Natural killer cell treated with Interleukin-12 subunit alpha and Interleukin-12 subunit beta and Interleukin-15 and Interleukin-18, amount 100 ng/mL, for 72 hours (primary cell): ENCODE measurements at regions not wholly inside any gene's neighbourhood (a gene's known extent, or its start where the extent isn't known, plus 50 kb on each side); places are given as distances from the start of the nearest gene placed in this dataset.

Source experiments
- ATAC-seq, 2 donors: fragments of 150-1000 bp; cut with Tn5 transposase in 1 of 2; sonication (Bioruptor Pico), chemical (Tn5 transposase) in 1 of 2; 2 replicates each; pipeline ENCODE4 v1.10.0; 2021
- DNase-seq: peaks from one replicate; pipeline ENCODE4 v3.0.0; 2022; ENCODE audit warnings: low spot score
- H3K27ac Mint-ChIP-seq, 2 donors: 1 replicate in 1 of 2; 2 replicates in 1 of 2; pipeline ENCODE4 v1.8.0; 2022; ENCODE audit warnings: mixed read lengths in 2 of 2, mild to moderate bottlenecking in 1 of 2, moderate library complexity in 1 of 2
- H3K27me3 Mint-ChIP-seq, 2 donors: 1 replicate in 1 of 2; 2 replicates in 1 of 2; pipeline ENCODE4 v1.8.0; 2022; ENCODE audit warnings: mixed read lengths in 2 of 2
- H3K36me3 Mint-ChIP-seq: one replicate; pipeline ENCODE4 v1.8.0; 2022; ENCODE audit warnings: mixed read lengths
- H3K4me1 Mint-ChIP-seq, 2 donors: 1 replicate in 1 of 2; 2 replicates in 1 of 2; pipeline ENCODE4 v1.8.0; 2022; ENCODE audit warnings: low read depth in 2 of 2, mixed read lengths in 2 of 2, mild to moderate bottlenecking in 1 of 2
- H3K4me3 Mint-ChIP-seq: one replicate; pipeline ENCODE4 v1.8.0; 2022; ENCODE audit warnings: mixed read lengths
- H3K9me3 Mint-ChIP-seq: 2 replicates; pipeline ENCODE4 v1.8.0; 2022; ENCODE audit warnings: mixed read lengths

GRCh38 chr19:31126236-31126635, 223.0 kb downstream of the TSHZ3 start:
- Mint-ChIP-seq H3K36me3 (no peaks in the 10 kb centered on the region), H3K4me1 (peaks cover 0 to 14% of the 10 kb centered on the region in 2 donors), H3K27ac (no peak overlapping the region), H3K4me3 (no peak overlapping the region), H3K9me3 (no peaks in the 10 kb centered on the region), H3K27me3 (peaks cover 10 to 16% of the 10 kb centered on the region in 2 donors)
- DNase-seq: no peak
- ATAC-seq: no peak

GRCh38 chr19:31125071-31125470, 224.2 kb downstream of the TSHZ3 start:
- H3K4me3 Mint-ChIP-seq: no peak overlapping the region
- DNase-seq (no peak), ATAC-seq (no peak)
- H3K36me3 Mint-ChIP-seq: no peaks in the 10 kb centered on the region
- no peaks in the 10 kb centered on the region for H3K9me3 Mint-ChIP-seq
- peaks cover 0 to 14% of the 10 kb centered on the region in 2 donors for H3K4me1 Mint-ChIP-seq
- H3K27ac Mint-ChIP-seq: no peak overlapping the region
- H3K27me3 Mint-ChIP-seq: peaks cover 10 to 13% of the 10 kb centered on the region in 2 donors

GRCh38 chr19:31121501-31121900, 227.7 kb downstream of the TSHZ3 start:
- Mint-ChIP-seq H3K9me3 (no peaks in the 10 kb centered on the region), H3K4me1 (no peaks in the 10 kb centered on the region), H3K27me3 (peaks cover 10 to 18% of the 10 kb centered on the region in 2 donors), H3K36me3 (no peaks in the 10 kb centered on the region), H3K4me3 (no peak overlapping the region), H3K27ac (peak overlapping the region in 1 of 2 donors; percentile 12)
- no peak for ATAC-seq
- DNase-seq: no peak

GRCh38 chr19:31120952-31121351, 228.3 kb downstream of the TSHZ3 start:
- H3K4me1 Mint-ChIP-seq: no peaks in the 10 kb centered on the region
- no peak overlapping the region for H3K4me3 Mint-ChIP-seq
- no peaks in the 10 kb centered on the region for H3K9me3 Mint-ChIP-seq
- no peak for DNase-seq
- H3K27ac Mint-ChIP-seq: peak overlapping the region in 1 of 2 donors; percentile 12
- ATAC-seq: no peak
- no peaks in the 10 kb centered on the region for H3K36me3 Mint-ChIP-seq
- H3K27me3 Mint-ChIP-seq: peaks cover 6 to 16% of the 10 kb centered on the region in 2 donors

- Mint-ChIP-seq H3K4me3 (no peak overlapping the region), H3K4me1 (no peaks in the 10 kb centered on the region), H3K9me3 (no peaks in the 10 kb centered on the region), H3K27me3 (peaks cover 0 to 14% of the 10 kb centered on the region in 2 donors), H3K27ac (no peak overlapping the region), H3K36me3 (no peaks in the 10 kb centered on the region)
- no peak for ATAC-seq
- no peak for DNase-seq
These were observed 229.1 kb downstream of the TSHZ3 start for GRCh38 chr19:31119951-31120690.

GRCh38 chr19:31118986-31119385, 230.2 kb downstream of the TSHZ3 start:
- Mint-ChIP-seq H3K9me3 (no peaks in the 10 kb centered on the region), H3K27ac (no peak overlapping the region), H3K4me3 (no peak overlapping the region), H3K4me1 (no peaks in the 10 kb centered on the region), H3K36me3 (no peaks in the 10 kb centered on the region), H3K27me3 (peaks cover 6 to 17% of the 10 kb centered on the region in 2 donors)
- DNase-seq (no peak), ATAC-seq (no peak)

GRCh38 chr19:31118287-31118955, 230.8 kb downstream of the TSHZ3 start:
- DNase-seq: no peak
- Mint-ChIP-seq H3K4me1 (no peaks in the 10 kb centered on the region), H3K27me3 (peaks cover 12 to 15% of the 10 kb centered on the region in 2 donors), H3K36me3 (no peaks in the 10 kb centered on the region), H3K9me3 (no peaks in the 10 kb centered on the region), H3K4me3 (no peak overlapping the region), H3K27ac (no peak overlapping the region)
- no peak for ATAC-seq

GRCh38 chr19:31114585-31114984, 234.7 kb downstream of the TSHZ3 start:
- H3K9me3 Mint-ChIP-seq: no peaks in the 10 kb centered on the region
- peaks cover 27 to 39% of the 10 kb centered on the region in 2 donors for H3K27me3 Mint-ChIP-seq
- no peak overlapping the region for H3K27ac Mint-ChIP-seq
- ATAC-seq (no peak), DNase-seq (no peak)
- peaks cover 7 to 9% of the 10 kb centered on the region in 2 donors for H3K4me1 Mint-ChIP-seq
- H3K36me3 Mint-ChIP-seq: no peaks in the 10 kb centered on the region
- H3K4me3 Mint-ChIP-seq: no peak overlapping the region

GRCh38 chr19:31113293-31113692, 235.9 kb downstream of the TSHZ3 start:
- peak overlapping the region in 1 of 2 donors; percentile 69 for H3K27ac Mint-ChIP-seq
- H3K27me3 Mint-ChIP-seq: peaks cover 27 to 39% of the 10 kb centered on the region in 2 donors
- H3K4me1 Mint-ChIP-seq: peaks cover 15 to 20% of the 10 kb centered on the region in 2 donors

GRCh38 chr19:31112158-31112557, 237.1 kb downstream of the TSHZ3 start:
- DNase-seq (no peak), ATAC-seq (no peak)
- peak overlapping the region in 1 of 2 donors; percentile 69 for H3K27ac Mint-ChIP-seq
- peaks cover 15 to 20% of the 10 kb centered on the region in 2 donors for H3K4me1 Mint-ChIP-seq
- H3K9me3 Mint-ChIP-seq: no peaks in the 10 kb centered on the region
- no peak overlapping the region for H3K4me3 Mint-ChIP-seq
- H3K36me3 Mint-ChIP-seq: no peaks in the 10 kb centered on the region
- peaks cover 24 to 39% of the 10 kb centered on the region in 2 donors for H3K27me3 Mint-ChIP-seq

More at GRCh38 chr19:31113293-31113692, 235.9 kb downstream of the TSHZ3 start:
- ATAC-seq (no peak), DNase-seq (no peak)
- no peak overlapping the region for H3K4me3 Mint-ChIP-seq
- H3K9me3 Mint-ChIP-seq: no peaks in the 10 kb centered on the region
- no peaks in the 10 kb centered on the region for H3K36me3 Mint-ChIP-seq

GRCh38 chr19:31111741-31112140, 237.5 kb downstream of the TSHZ3 start:
- Mint-ChIP-seq H3K36me3 (no peaks in the 10 kb centered on the region), H3K9me3 (no peaks in the 10 kb centered on the region), H3K4me3 (no peak overlapping the region), H3K27ac (peak overlapping the region in 1 of 2 donors; percentile 69), H3K27me3 (peaks cover 21 to 39% of the 10 kb centered on the region in 2 donors), H3K4me1 (peaks cover 15 to 20% of the 10 kb centered on the region in 2 donors)
- ATAC-seq (no peak), DNase-seq (no peak)

GRCh38 chr19:31110336-31110735, 238.9 kb downstream of the TSHZ3 start:
- DNase-seq (no peak), ATAC-seq (peak in 1 of 2 donors; percentile 30)
- Mint-ChIP-seq H3K27me3 (peaks cover 24 to 43% of the 10 kb centered on the region in 2 donors), H3K9me3 (no peaks in the 10 kb centered on the region), H3K4me1 (peaks cover 15 to 20% of the 10 kb centered on the region in 2 donors), H3K36me3 (no peaks in the 10 kb centered on the region), H3K4me3 (no peak overlapping the region), H3K27ac (no peak overlapping the region)

- peak; percentile 57 to 82 for ATAC-seq
- H3K4me3 Mint-ChIP-seq: peak overlapping the region; percentile 44
- peaks cover 15 to 20% of the 10 kb centered on the region in 2 donors for H3K4me1 Mint-ChIP-seq
- peak overlapping the region in 1 of 2 donors; percentile 62 for H3K27ac Mint-ChIP-seq
- no peak for DNase-seq
- no peaks in the 10 kb centered on the region for H3K36me3 Mint-ChIP-seq
- no peaks in the 10 kb centered on the region for H3K9me3 Mint-ChIP-seq
- peaks cover 26 to 48% of the 10 kb centered on the region in 2 donors for H3K27me3 Mint-ChIP-seq
These were observed 239.6 kb downstream of the TSHZ3 start for GRCh38 chr19:31109636-31110035.

GRCh38 chr19:31107096-31107495, 242.1 kb downstream of the TSHZ3 start:
- peaks cover 19 to 28% of the 10 kb centered on the region in 2 donors for H3K27me3 Mint-ChIP-seq
- H3K4me3 Mint-ChIP-seq: no peak overlapping the region
- DNase-seq (no peak), ATAC-seq (no peak)
- peaks cover 19 to 22% of the 10 kb centered on the region in 2 donors for H3K4me1 Mint-ChIP-seq
- H3K36me3 Mint-ChIP-seq: no peaks in the 10 kb centered on the region
- no peaks in the 10 kb centered on the region for H3K9me3 Mint-ChIP-seq
- no peak overlapping the region for H3K27ac Mint-ChIP-seq
